GM23248 (cell line): ENCODE measurements at regions not wholly inside any gene's neighbourhood (a gene's known extent, or its start where the extent isn't known, plus 50 kb on each side); places are given as distances from the start of the nearest gene placed in this dataset.

Experiments used
- EZH2 ChIP-seq: fragments of 200-600 bp; sonication (generic); IDR thresholded peaks from 2 replicates; pipeline ENCODE4 v1.6.1; 2018; ENCODE audit warnings: antibody characterized with exemption, mild to moderate bottlenecking; ENCODE audit not compliant: insufficient read depth, poor library complexity, severe bottlenecking
- EZH2phosphoT487 ChIP-seq: fragments of 200-600 bp; sonication (generic); IDR thresholded peaks from 2 replicates; pipeline ENCODE4 v1.6.1; 2018; ENCODE audit warnings: antibody characterized with exemption, moderate library complexity, mild to moderate bottlenecking, low read depth; ENCODE audit not compliant: insufficient read depth

GRCh38 chr12:118480235-118480634 lies 103.9 kb downstream of the SUDS3 start:
- TF ChIP-seq EZH2 = no peak
- no peak for TF ChIP-seq EZH2phosphoT487
